ENCODE measurements at regions not wholly inside any gene's neighbourhood (a gene's known extent, or its start where the extent isn't known, plus 50 kb on each side); places are given as distances from the start of the nearest gene placed in this dataset.

GRCh38 chr10:64528294-64529002 is 1007.2 kb downstream of the REEP3 start:
- TF ChIP-seq GATAD2A (CRISPR knock-in tag; IDR thresholded peaks at IDR 0.05) (no peak), MIXL1 (CRISPR knock-in tag; IDR thresholded peaks at IDR 0.05) (no peak), SIN3A (IDR thresholded peaks at IDR 0.05; ENCODE audit: borderline replicate concordance, low read depth, low read length) (no peak), ERF (CRISPR knock-in tag; IDR thresholded peaks at IDR 0.05) (no peak), JDP2 (CRISPR knock-in tag; IDR thresholded peaks at IDR 0.05; ENCODE audit: borderline replicate concordance) (no peak), CAMTA2 (CRISPR knock-in tag; IDR thresholded peaks at IDR 0.05; ENCODE audit: borderline replicate concordance) (no peak)
- TF ChIP-seq, protein P1, sequence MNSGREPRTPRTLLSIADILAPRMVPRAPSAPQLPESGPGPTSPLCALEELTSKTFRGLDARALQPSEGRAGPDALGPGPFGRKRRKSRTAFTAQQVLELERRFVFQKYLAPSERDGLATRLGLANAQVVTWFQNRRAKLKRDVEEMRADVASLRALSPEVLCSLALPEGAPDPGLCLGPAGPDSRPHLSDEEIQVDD (CRISPR knock-in tag; IDR thresholded peaks at IDR 0.05; ENCODE audit: borderline replicate concordance) = no peak

Data from HepG2 (cell line).